CD8-positive, alpha-beta memory T cell (primary cell): ENCODE measurements at regions not wholly inside any gene's neighbourhood (a gene's known extent, or its start where the extent isn't known, plus 50 kb on each side); places are given as distances from the start of the nearest gene placed in this dataset.
A peak's percentile ranks its signal among the peaks of the same experiment; 100 is the strongest.

Experiments used
- CTCF ChIA-PET: fragments of 350-600 bp; sonication (Branson Sonifier 250); formaldehyde crosslinking; loops from one replicate; lab custom pipeline; 2021; ENCODE audit warnings: antibody characterized with exemption; lab: Charles Lee
- POLR2A ChIA-PET: fragments of 350-600 bp; sonication (Branson Sonifier 250); formaldehyde crosslinking; loops from one replicate; lab custom pipeline; 2021; ENCODE audit warnings: antibody characterized with exemption; lab: Charles Lee
- DNase-seq, 5 donors: peaks; one replicate each; pipeline versions ENCODE4 v3.0.0 to v3.0.0-alpha.2; 2020 to 2022; ENCODE audit warnings: mixed read lengths in 1 of 5
- H3K27ac ChIP-seq: one replicate; pipeline ENCODE4 v1.7.0; 2013; ENCODE audit warnings: low read depth, mild to moderate bottlenecking, low read length, moderate library complexity
- H3K27me3 ChIP-seq: 2 replicates; pipeline ENCODE4 v1.7.0; 2013; ENCODE audit warnings: low read length, mild to moderate bottlenecking; ENCODE audit not compliant: insufficient read depth, poor library complexity, severe bottlenecking
- H3K36me3 ChIP-seq: 2 replicates; pipeline ENCODE4 v1.7.0; 2013; ENCODE audit warnings: mild to moderate bottlenecking, low read length, moderate library complexity; ENCODE audit not compliant: insufficient read depth
- H3K4me1 ChIP-seq: 2 replicates; pipeline ENCODE4 v1.7.0; 2013; ENCODE audit warnings: mild to moderate bottlenecking, low read length, moderate library complexity; ENCODE audit not compliant: insufficient read depth
- H3K4me3 ChIP-seq: 2 replicates; pipeline ENCODE4 v1.7.0; 2013; ENCODE audit warnings: mild to moderate bottlenecking, low read length
- H3K9me3 ChIP-seq: 2 replicates; pipeline ENCODE4 v1.7.0; 2013; ENCODE audit warnings: mild to moderate bottlenecking, low read length
- H3K27ac Mint-ChIP-seq, 8 donors: one replicate each; pipeline ENCODE4 v1.8.0; 2020 to 2021; ENCODE audit warnings: mixed read lengths in 8 of 8, mild to moderate bottlenecking in 6 of 8, inconsistent platforms in 3 of 8, moderate library complexity in 3 of 8
- H3K27me3 Mint-ChIP-seq, 2 donors: one replicate each; pipeline ENCODE4 v1.8.0; 2020 to 2021; ENCODE audit warnings: mixed read lengths in 2 of 2, mild to moderate bottlenecking in 1 of 2, moderate library complexity in 1 of 2
- H3K36me3 Mint-ChIP-seq, 3 donors: one replicate each; pipeline ENCODE4 v1.8.0; 2020 to 2021; ENCODE audit warnings: mixed read lengths in 3 of 3, inconsistent platforms in 1 of 3, mild to moderate bottlenecking in 1 of 3
- H3K4me1 Mint-ChIP-seq, 3 donors: one replicate each; pipeline ENCODE4 v1.8.0; 2020 to 2021; ENCODE audit warnings: mixed read lengths in 3 of 3, inconsistent platforms in 1 of 3, mild to moderate bottlenecking in 1 of 3
- H3K4me3 Mint-ChIP-seq, 7 donors: one replicate each; pipeline ENCODE4 v1.8.0; 2020 to 2021; ENCODE audit warnings: mixed read lengths in 7 of 7, mild to moderate bottlenecking in 6 of 7, moderate library complexity in 4 of 7, inconsistent platforms in 2 of 7
- H3K9me3 Mint-ChIP-seq, 5 donors: one replicate each; pipeline ENCODE4 v1.8.0; 2020 to 2022; ENCODE audit warnings: mixed read lengths in 5 of 5, mild to moderate bottlenecking in 3 of 5, moderate library complexity in 2 of 5, inconsistent platforms in 1 of 5

- ChIA-PET CTCF (no interaction called here), POLR2A (no interaction called here)
Observed at GRCh38 chr2:121831841-121832240, 76.4 kb downstream of the TSN start.

GRCh38 chr2:121832412-121833357, 77.2 kb downstream of the TSN start:
- Histone ChIP-seq H3K27me3 (no peaks in the 10 kb centered on the region), H3K36me3 (no peaks in the 10 kb centered on the region), H3K4me3 (no peak overlapping the region), H3K4me1 (no peaks in the 10 kb centered on the region), H3K27ac (no peak overlapping the region), H3K9me3 (no peaks in the 10 kb centered on the region)
- DNase-seq = no peak
- Mint-ChIP-seq H3K27me3 (peaks cover 5 to 19% of the 10 kb centered on the region in 2 donors), H3K4me3 (no peak overlapping the region), H3K36me3 (no peaks in the 10 kb centered on the region), H3K27ac (no peak overlapping the region), H3K9me3 (no peaks in the 10 kb centered on the region), H3K4me1 (peaks cover 0 to 6% (median 0%) of the 10 kb centered on the region in 3 donors)
- ChIA-PET CTCF (no interaction called here), POLR2A (no interaction called here)

More at GRCh38 chr2:121831841-121832240, 76.4 kb downstream of the TSN start:
- Histone ChIP-seq H3K4me1 (no peaks in the 10 kb centered on the region), H3K9me3 (no peaks in the 10 kb centered on the region), H3K36me3 (no peaks in the 10 kb centered on the region), H3K27ac (no peak overlapping the region), H3K27me3 (no peaks in the 10 kb centered on the region), H3K4me3 (no peak overlapping the region)
- no peak overlapping the region for H3K27ac Mint-ChIP-seq
- no peaks in the 10 kb centered on the region for H3K36me3 Mint-ChIP-seq
- no peak for DNase-seq
- peaks cover 5 to 17% of the 10 kb centered on the region in 2 donors for H3K27me3 Mint-ChIP-seq
- no peaks in the 10 kb centered on the region for H3K9me3 Mint-ChIP-seq
- H3K4me1 Mint-ChIP-seq = peaks cover 0 to 6% (median 0%) of the 10 kb centered on the region in 3 donors
- H3K4me3 Mint-ChIP-seq = no peak overlapping the region

GRCh38 chr2:121833358-121833723, 77.9 kb downstream of the TSN start:
- no peak for DNase-seq
- Histone ChIP-seq H3K4me3 (no peak overlapping the region), H3K9me3 (no peaks in the 10 kb centered on the region), H3K36me3 (no peaks in the 10 kb centered on the region), H3K27ac (no peak overlapping the region), H3K4me1 (no peaks in the 10 kb centered on the region), H3K27me3 (no peaks in the 10 kb centered on the region)
- POLR2A ChIA-PET = no interaction called here
- no peaks in the 10 kb centered on the region for H3K9me3 Mint-ChIP-seq
- peaks cover 0 to 6% (median 0%) of the 10 kb centered on the region in 3 donors for H3K4me1 Mint-ChIP-seq
- CTCF ChIA-PET = no interaction called here
- H3K27ac Mint-ChIP-seq = no peak overlapping the region
- H3K27me3 Mint-ChIP-seq = peaks cover 5 to 19% of the 10 kb centered on the region in 2 donors
- H3K4me3 Mint-ChIP-seq = no peak overlapping the region
- no peaks in the 10 kb centered on the region for H3K36me3 Mint-ChIP-seq

- DNase-seq = no peak
- H3K9me3 Mint-ChIP-seq = no peaks in the 10 kb centered on the region
- peaks cover 0 to 6% (median 0%) of the 10 kb centered on the region in 3 donors for H3K4me1 Mint-ChIP-seq
- H3K27ac Mint-ChIP-seq = no peak overlapping the region
- Histone ChIP-seq H3K27me3 (no peaks in the 10 kb centered on the region), H3K4me1 (no peaks in the 10 kb centered on the region), H3K4me3 (no peak overlapping the region), H3K9me3 (no peaks in the 10 kb centered on the region), H3K36me3 (no peaks in the 10 kb centered on the region), H3K27ac (no peak overlapping the region)
- no peaks in the 10 kb centered on the region for H3K36me3 Mint-ChIP-seq
- peaks cover 5 to 19% of the 10 kb centered on the region in 2 donors for H3K27me3 Mint-ChIP-seq
- POLR2A ChIA-PET = no interaction called here
- CTCF ChIA-PET = interaction anchor here (0.6 kb wide), 1 partner anchor 10 kb away, joined by 3 read pairs; no protein-coding TSS in a partner anchor
- no peak overlapping the region for H3K4me3 Mint-ChIP-seq
Observed at GRCh38 chr2:121836611-121837010, 81.2 kb downstream of the TSN start.

- no peaks in the 10 kb centered on the region for H3K4me1 ChIP-seq
- Mint-ChIP-seq H3K27me3 (peaks cover 3 to 16% of the 10 kb centered on the region in 2 donors), H3K4me3 (no peak overlapping the region), H3K9me3 (no peaks in the 10 kb centered on the region), H3K27ac (peak overlapping the region in 1 of 8 donors; percentile 30), H3K4me1 (peaks cover 0 to 6% (median 0%) of the 10 kb centered on the region in 3 donors), H3K36me3 (no peaks in the 10 kb centered on the region)
- CTCF ChIA-PET = no interaction called here
- DNase-seq = no peak
- no peaks in the 10 kb centered on the region for H3K36me3 ChIP-seq
- H3K27ac ChIP-seq = no peak overlapping the region
- H3K4me3 ChIP-seq = no peak overlapping the region
- POLR2A ChIA-PET = no interaction called here
- H3K9me3 ChIP-seq = no peaks in the 10 kb centered on the region
- H3K27me3 ChIP-seq = no peaks in the 10 kb centered on the region
Observed at GRCh38 chr2:121837591-121837990, 82.1 kb downstream of the TSN start.

- no peak for DNase-seq
- peaks cover 0 to 15% of the 10 kb centered on the region in 2 donors for H3K27me3 Mint-ChIP-seq
- H3K9me3 Mint-ChIP-seq = no peaks in the 10 kb centered on the region
- H3K4me1 Mint-ChIP-seq = peaks cover 0 to 6% (median 0%) of the 10 kb centered on the region in 3 donors
- Histone ChIP-seq H3K36me3 (no peaks in the 10 kb centered on the region), H3K9me3 (no peaks in the 10 kb centered on the region), H3K27me3 (no peaks in the 10 kb centered on the region), H3K4me1 (no peaks in the 10 kb centered on the region), H3K27ac (no peak overlapping the region), H3K4me3 (no peak overlapping the region)
- H3K27ac Mint-ChIP-seq = no peak overlapping the region
- no peaks in the 10 kb centered on the region for H3K36me3 Mint-ChIP-seq
- CTCF ChIA-PET = no interaction called here
- no peak overlapping the region for H3K4me3 Mint-ChIP-seq
- POLR2A ChIA-PET = no interaction called here
Observed at GRCh38 chr2:121838551-121838950, 83.1 kb downstream of the TSN start.

- Histone ChIP-seq H3K4me3 (no peak overlapping the region), H3K9me3 (no peaks in the 10 kb centered on the region), H3K27ac (no peak overlapping the region), H3K4me1 (no peaks in the 10 kb centered on the region), H3K36me3 (no peaks in the 10 kb centered on the region), H3K27me3 (no peaks in the 10 kb centered on the region)
- Mint-ChIP-seq H3K4me1 (peaks cover 0 to 6% (median 0%) of the 10 kb centered on the region in 3 donors), H3K36me3 (no peaks in the 10 kb centered on the region), H3K27ac (no peak overlapping the region), H3K4me3 (no peak overlapping the region), H3K9me3 (no peaks in the 10 kb centered on the region), H3K27me3 (peaks cover 3 to 17% of the 10 kb centered on the region in 2 donors)
- ChIA-PET CTCF (no interaction called here), POLR2A (no interaction called here)
- DNase-seq = no peak
Observed at GRCh38 chr2:121839584-121839983, 84.1 kb downstream of the TSN start.

- Histone ChIP-seq H3K4me3 (no peak overlapping the region), H3K27ac (no peak overlapping the region), H3K4me1 (no peaks in the 10 kb centered on the region), H3K27me3 (no peaks in the 10 kb centered on the region), H3K36me3 (no peaks in the 10 kb centered on the region), H3K9me3 (no peaks in the 10 kb centered on the region)
- H3K4me1 Mint-ChIP-seq = no peaks in the 10 kb centered on the region
- POLR2A ChIA-PET = no interaction called here
- CTCF ChIA-PET = no interaction called here
- DNase-seq = no peak
- no peaks in the 10 kb centered on the region for H3K9me3 Mint-ChIP-seq
- peaks cover 10 to 30% of the 10 kb centered on the region in 2 donors for H3K27me3 Mint-ChIP-seq
- no peak overlapping the region for H3K27ac Mint-ChIP-seq
- no peaks in the 10 kb centered on the region for H3K36me3 Mint-ChIP-seq
- no peak overlapping the region for H3K4me3 Mint-ChIP-seq
Observed at GRCh38 chr2:121849236-121849635, 93.8 kb downstream of the TSN start.
